Esophagus squamous epithelium (tissue), 4 donors: ENCODE measurements at regions not wholly inside any gene's neighbourhood (a gene's known extent, or its start where the extent isn't known, plus 50 kb on each side); places are given as distances from the start of the nearest gene placed in this dataset.

Experiments
- POLR2A ChIP-seq, 4 donors: fragments of 450-650 bp; IDR thresholded peaks; one replicate each; pipeline ENCODE4 v1.6.1; 2017; ENCODE audit warnings: antibody characterized with exemption in 4 of 4, mild to moderate bottlenecking in 4 of 4, moderate library complexity in 3 of 4
- TF ChIP-seq, protein P1 (sequence below), 6 experiments: fragments of 450-650 bp in 4 of 6; fragments of 200-600 bp in 2 of 6; sonication (generic) in 2 of 6; IDR thresholded peaks; one replicate each; pipeline ENCODE4 v1.5.1; 2016 to 2019; ENCODE audit warnings: antibody characterized with exemption in 6 of 6, mild to moderate bottlenecking in 4 of 6, moderate library complexity in 4 of 6

DNA sequence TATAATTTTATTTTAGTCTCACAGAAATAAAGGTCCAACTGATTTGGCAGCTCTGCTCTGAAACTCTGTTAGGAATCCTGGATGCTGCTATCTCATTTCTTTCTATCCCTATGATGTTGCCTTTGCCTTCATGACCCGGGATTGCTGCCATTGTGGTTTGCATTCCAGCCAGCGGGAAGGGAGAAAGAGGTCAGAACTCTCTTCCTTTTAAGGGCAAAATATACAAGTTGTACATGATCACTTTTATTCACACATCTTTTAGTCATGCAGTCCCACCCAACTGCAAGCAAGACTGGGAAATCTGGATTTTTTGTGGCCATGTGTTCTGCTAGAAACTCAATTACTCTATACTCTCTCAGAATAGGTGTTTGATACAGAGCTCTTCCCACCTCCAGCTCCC, 263.1 kb upstream of the ZFP64 start:
- TF ChIP-seq, protein P1, sequence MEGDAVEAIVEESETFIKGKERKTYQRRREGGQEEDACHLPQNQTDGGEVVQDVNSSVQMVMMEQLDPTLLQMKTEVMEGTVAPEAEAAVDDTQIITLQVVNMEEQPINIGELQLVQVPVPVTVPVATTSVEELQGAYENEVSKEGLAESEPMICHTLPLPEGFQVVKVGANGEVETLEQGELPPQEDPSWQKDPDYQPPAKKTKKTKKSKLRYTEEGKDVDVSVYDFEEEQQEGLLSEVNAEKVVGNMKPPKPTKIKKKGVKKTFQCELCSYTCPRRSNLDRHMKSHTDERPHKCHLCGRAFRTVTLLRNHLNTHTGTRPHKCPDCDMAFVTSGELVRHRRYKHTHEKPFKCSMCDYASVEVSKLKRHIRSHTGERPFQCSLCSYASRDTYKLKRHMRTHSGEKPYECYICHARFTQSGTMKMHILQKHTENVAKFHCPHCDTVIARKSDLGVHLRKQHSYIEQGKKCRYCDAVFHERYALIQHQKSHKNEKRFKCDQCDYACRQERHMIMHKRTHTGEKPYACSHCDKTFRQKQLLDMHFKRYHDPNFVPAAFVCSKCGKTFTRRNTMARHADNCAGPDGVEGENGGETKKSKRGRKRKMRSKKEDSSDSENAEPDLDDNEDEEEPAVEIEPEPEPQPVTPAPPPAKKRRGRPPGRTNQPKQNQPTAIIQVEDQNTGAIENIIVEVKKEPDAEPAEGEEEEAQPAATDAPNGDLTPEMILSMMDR (IDR thresholded peaks at IDR 0.05) = no peak
- TF ChIP-seq POLR2A (IDR thresholded peaks at IDR 0.05) = no peak
